CD4-positive, alpha-beta T cell (primary cell): ENCODE measurements at regions not wholly inside any gene's neighbourhood (a gene's known extent, or its start where the extent isn't known, plus 50 kb on each side); places are given as distances from the start of the nearest gene placed in this dataset.

Experiments
- ATAC-seq: fragments of 200-7000 bp; cut with Tn5 transposase; one replicate; pipeline ENCODE4 v1.10.0; 2022; ENCODE audit warnings: mild to moderate bottlenecking; ENCODE audit not compliant: poor library complexity
- CTCF ChIA-PET: fragments of 350-600 bp; sonication (Branson Sonifier 250); formaldehyde crosslinking; loops from one replicate; lab custom pipeline; 2021; ENCODE audit warnings: antibody characterized with exemption, inconsistent platforms; lab: Charles Lee
- POLR2A ChIA-PET: fragments of 350-600 bp; sonication (Branson Sonifier 250); formaldehyde crosslinking; loops from one replicate; lab custom pipeline; 2021; ENCODE audit warnings: antibody characterized with exemption, inconsistent platforms; lab: Charles Lee
- DNase-seq, 14 experiments: peaks; one replicate each; pipeline ENCODE4 v3.0.0-alpha.2; 2013 to 2020; ENCODE audit warnings: mixed read lengths in 2 of 14
- H3K27ac ChIP-seq, 2 donors: one replicate each; pipeline versions ENCODE4 v1.5.1 to v1.7.0; 2013; ENCODE audit warnings: low read length in 2 of 2, low read depth in 1 of 2, mild to moderate bottlenecking in 1 of 2
- H3K27me3 ChIP-seq, 2 experiments: 1 replicate in 1 of 2; 2 replicates in 1 of 2; pipeline versions ENCODE4 v1.6.1 to v1.7.0; 2013; ENCODE audit warnings: low read length in 2 of 2, control low read depth in 1 of 2, mild to moderate bottlenecking in 1 of 2, moderate library complexity in 1 of 2; ENCODE audit not compliant: insufficient read depth in 2 of 2, control insufficient read depth in 1 of 2
- H3K36me3 ChIP-seq: one replicate; pipeline ENCODE4 v1.6.1; 2013; ENCODE audit warnings: low read length, control low read depth; ENCODE audit not compliant: insufficient read depth
- H3K4me1 ChIP-seq: one replicate; pipeline ENCODE4 v1.6.1; 2013; ENCODE audit warnings: low read length, control low read depth; ENCODE audit not compliant: insufficient read depth
- H3K4me3 ChIP-seq: one replicate; pipeline ENCODE4 v1.5.1; 2013; ENCODE audit warnings: mild to moderate bottlenecking, low read length, moderate library complexity
- H3K9me3 ChIP-seq, 2 experiments: 1 replicate in 1 of 2; 2 replicates in 1 of 2; pipeline versions ENCODE4 v1.6.1 to v1.7.0; 2013; ENCODE audit warnings: low read length in 2 of 2, mild to moderate bottlenecking in 2 of 2, control low read depth in 1 of 2, moderate library complexity in 1 of 2; ENCODE audit not compliant: control insufficient read depth in 1 of 2, insufficient read depth in 1 of 2
- H3K27ac Mint-ChIP-seq: one replicate; pipeline ENCODE4 v1.8.0; 2020; ENCODE audit warnings: mixed read lengths
- H3K27me3 Mint-ChIP-seq: one replicate; pipeline ENCODE4 v1.8.0; 2021; ENCODE audit warnings: mixed read lengths
- H3K36me3 Mint-ChIP-seq: one replicate; pipeline ENCODE4 v1.8.0; 2021; ENCODE audit warnings: low read depth, mixed read lengths
- H3K4me1 Mint-ChIP-seq: one replicate; pipeline ENCODE4 v1.8.0; 2021; ENCODE audit warnings: low read depth, mixed read lengths
- H3K4me3 Mint-ChIP-seq: one replicate; pipeline ENCODE4 v1.8.0; 2020; ENCODE audit warnings: mild to moderate bottlenecking, mixed read lengths
- H3K9me3 Mint-ChIP-seq: one replicate; pipeline ENCODE4 v1.8.0; 2020; ENCODE audit warnings: mixed read lengths
- CTCF ChIP-seq: fragments of 200-600 bp; IDR thresholded peaks from one replicate; pipeline ENCODE4 v1.8.0; 2022; ENCODE audit warnings: antibody characterized with exemption, mild to moderate bottlenecking
- intact Hi-C, 2 experiments: fragments of 100-400 bp; cut with DNase I in 1 of 2; cut with micrococcal nuclease in 1 of 2; formaldehyde crosslinking; loops; one replicate each; pipeline versions ENCODE4 v1.15.1 to v1.9.0; 2023 to 2025; cut with DNase I, micrococcal nuclease

GRCh38 chr1:214848101-214848500, 234.4 kb upstream of the KCNK2 start:
- H3K4me3 ChIP-seq: no peak overlapping the region
- H3K4me1 Mint-ChIP-seq: no peaks in the 10 kb centered on the region
- DNase-seq (no peak), ATAC-seq (no peak)
- H3K27me3 ChIP-seq: no peaks in the 10 kb centered on the region
- no peak for TF ChIP-seq CTCF
- peaks cover 0 to 3% of the 10 kb centered on the region in 2 experiments for H3K9me3 ChIP-seq
- H3K36me3 Mint-ChIP-seq: no peaks in the 10 kb centered on the region
- ChIA-PET CTCF (no interaction called here), POLR2A (no interaction called here)
- H3K4me1 ChIP-seq: no peaks in the 10 kb centered on the region
- H3K9me3 Mint-ChIP-seq: peaks cover 4% of the 10 kb centered on the region
- H3K36me3 ChIP-seq: no peaks in the 10 kb centered on the region
- no peak overlapping the region for H3K4me3 Mint-ChIP-seq
- no peak overlapping the region for H3K27ac Mint-ChIP-seq
- intact Hi-C loops: loop anchor here in 1 of 2 experiments (5.0 kb wide), 1 partner anchor 61 kb away; no protein-coding TSS in a partner anchor
- no peak overlapping the region for H3K27ac ChIP-seq
- peaks cover 11% of the 10 kb centered on the region for H3K27me3 Mint-ChIP-seq

GRCh38 chr1:214850432-214851050, 232.0 kb upstream of the KCNK2 start:
- H3K27me3 Mint-ChIP-seq: no peaks in the 10 kb centered on the region
- CTCF ChIA-PET: no interaction called here
- Histone ChIP-seq H3K9me3 (peaks cover 0 to 3% of the 10 kb centered on the region in 2 experiments), H3K27ac (no peak overlapping the region), H3K36me3 (no peaks in the 10 kb centered on the region), H3K4me1 (no peaks in the 10 kb centered on the region), H3K27me3 (peaks cover 0 to 4% of the 10 kb centered on the region in 2 experiments), H3K4me3 (no peak overlapping the region)
- no peak overlapping the region for H3K4me3 Mint-ChIP-seq
- TF ChIP-seq CTCF: no peak
- H3K36me3 Mint-ChIP-seq: no peaks in the 10 kb centered on the region
- no peak overlapping the region for H3K27ac Mint-ChIP-seq
- ATAC-seq (no peak), DNase-seq (no peak)
- peaks cover 4% of the 10 kb centered on the region for H3K9me3 Mint-ChIP-seq
- intact Hi-C loops: no loop called here
- POLR2A ChIA-PET: no interaction called here
- H3K4me1 Mint-ChIP-seq: no peaks in the 10 kb centered on the region

GRCh38 chr1:214853340-214853739, 229.2 kb upstream of the KCNK2 start:
- no peaks in the 10 kb centered on the region for H3K36me3 ChIP-seq
- Mint-ChIP-seq H3K4me1 (no peaks in the 10 kb centered on the region), H3K9me3 (peaks cover 4% of the 10 kb centered on the region), H3K27ac (no peak overlapping the region), H3K36me3 (no peaks in the 10 kb centered on the region), H3K4me3 (no peak overlapping the region), H3K27me3 (no peaks in the 10 kb centered on the region)
- peaks cover 0 to 4% of the 10 kb centered on the region in 2 experiments for H3K27me3 ChIP-seq
- POLR2A ChIA-PET: no interaction called here
- H3K27ac ChIP-seq: no peak overlapping the region
- CTCF ChIA-PET: no interaction called here
- H3K4me1 ChIP-seq: no peaks in the 10 kb centered on the region
- no peak for TF ChIP-seq CTCF
- intact Hi-C loops: no loop called here
- H3K4me3 ChIP-seq: no peak overlapping the region
- peaks cover 0 to 3% of the 10 kb centered on the region in 2 experiments for H3K9me3 ChIP-seq
- ATAC-seq: no peak
- no peak for DNase-seq
